Parathyroid adenoma (tissue), 2 donors: ENCODE measurements at regions not wholly inside any gene's neighbourhood (a gene's known extent, or its start where the extent isn't known, plus 50 kb on each side); places are given as distances from the start of the nearest gene placed in this dataset.
"Not testable (repeated sequence)": the region's sequence is repeated elsewhere in the genome, so short reads cannot be mapped to it uniquely, and the experiment has no call there.

Experiments
- H2AFZ ChIP-seq: fragments of 300-600 bp; sonication (generic); one replicate; pipeline ENCODE4 v1.7.0; 2017; ENCODE audit warnings: antibody characterized with exemption, mild to moderate bottlenecking
- H3K27ac ChIP-seq: fragments of 300-600 bp; sonication (generic); one replicate; pipeline ENCODE4 v1.7.0; 2017
- H3K27me3 ChIP-seq: fragments of 300-600 bp; sonication (generic); one replicate; pipeline ENCODE4 v1.7.0; 2017; ENCODE audit warnings: low read length; ENCODE audit not compliant: control insufficient read depth, insufficient read depth
- H3K36me3 ChIP-seq: fragments of 300-600 bp; sonication (generic); one replicate; pipeline ENCODE4 v1.7.0; 2017; ENCODE audit warnings: low read length; ENCODE audit not compliant: control insufficient read depth, insufficient read depth
- H3K4me1 ChIP-seq: fragments of 300-600 bp; sonication (generic); one replicate; pipeline ENCODE4 v1.7.0; 2017; ENCODE audit warnings: control low read depth
- H3K4me2 ChIP-seq: fragments of 300-600 bp; sonication (generic); one replicate; pipeline ENCODE4 v1.7.0; 2017; ENCODE audit warnings: low read length
- H3K4me3 ChIP-seq: fragments of 300-600 bp; sonication (generic); one replicate; pipeline ENCODE4 v1.7.0; 2017; ENCODE audit warnings: low read depth, low read length
- H3K79me2 ChIP-seq: fragments of 300-600 bp; sonication (generic); one replicate; pipeline ENCODE4 v1.7.0; 2017; ENCODE audit warnings: control low read depth
- H3K9ac ChIP-seq: fragments of 300-600 bp; sonication (generic); one replicate; pipeline ENCODE4 v1.7.0; 2017; ENCODE audit warnings: mild to moderate bottlenecking
- H3K9me3 ChIP-seq: fragments of 300-600 bp; sonication (generic); one replicate; pipeline ENCODE4 v1.7.0; 2017; ENCODE audit warnings: low read length; ENCODE audit not compliant: control insufficient read depth
- TF ChIP-seq, protein P1 (sequence below): fragments of 300-600 bp; sonication (generic); IDR thresholded peaks from one replicate; pipeline ENCODE4 v1.7.0; 2017; ENCODE audit warnings: antibody characterized with exemption, mild to moderate bottlenecking
- donor health status: primary hyperparathyroidism.

DNA sequence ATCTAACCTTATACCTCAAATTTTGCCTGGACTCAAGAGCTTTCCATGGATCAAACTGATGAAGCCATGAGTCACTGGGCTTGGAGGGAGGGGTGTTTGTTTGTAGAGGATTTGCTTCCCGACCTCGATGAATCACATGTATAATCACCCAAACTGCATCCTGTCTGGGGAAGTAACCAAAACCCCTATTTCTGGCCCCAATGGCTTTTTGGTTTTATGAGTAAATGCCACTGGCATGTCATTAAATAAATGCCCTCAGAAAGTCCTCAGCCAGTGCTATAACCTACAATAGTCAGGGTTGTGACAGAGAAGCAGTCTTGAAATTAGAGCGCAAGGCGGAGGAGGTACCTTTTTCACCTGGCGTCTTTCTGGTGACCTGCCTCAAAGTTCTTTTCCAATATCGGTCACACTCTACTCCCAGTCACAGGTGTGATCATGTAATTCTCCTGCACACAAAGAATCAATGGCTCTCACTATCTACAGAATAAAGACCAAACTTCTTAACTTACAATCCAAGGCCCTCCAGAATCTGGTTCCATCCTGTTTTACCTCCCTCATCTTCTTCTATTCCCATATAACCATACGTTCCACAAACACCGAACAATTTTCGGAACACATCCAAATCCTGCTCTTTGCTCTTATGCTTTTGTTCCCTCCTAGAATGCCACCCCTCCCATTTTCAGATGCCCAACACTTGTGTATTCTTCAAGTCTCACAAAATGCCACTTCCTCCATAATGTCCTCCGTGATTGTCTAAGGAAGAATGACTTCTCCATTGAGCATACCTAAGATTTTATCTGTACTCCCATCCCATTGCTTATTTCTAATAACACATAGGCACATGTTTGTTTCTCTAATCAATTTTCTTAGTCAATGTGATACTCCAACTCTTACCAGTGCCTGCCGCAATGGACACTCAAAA is 81.3 kb upstream of the BLID start:
- Histone ChIP-seq H3K4me2 (no peak overlapping the region), H3K27me3 (no peaks in the 10 kb centered on the region), H3K79me2 (peaks cover 11% of the 10 kb centered on the region), H3K4me3 (no peak overlapping the region), H3K9ac (no peak overlapping the region), H3K9me3 (no peaks in the 10 kb centered on the region), H3K27ac (no peak overlapping the region), H2AFZ (no peak overlapping the region), H3K4me1 (peaks cover 2% of the 10 kb centered on the region), H3K36me3 (no peaks in the 10 kb centered on the region)
- TF ChIP-seq, protein P1, sequence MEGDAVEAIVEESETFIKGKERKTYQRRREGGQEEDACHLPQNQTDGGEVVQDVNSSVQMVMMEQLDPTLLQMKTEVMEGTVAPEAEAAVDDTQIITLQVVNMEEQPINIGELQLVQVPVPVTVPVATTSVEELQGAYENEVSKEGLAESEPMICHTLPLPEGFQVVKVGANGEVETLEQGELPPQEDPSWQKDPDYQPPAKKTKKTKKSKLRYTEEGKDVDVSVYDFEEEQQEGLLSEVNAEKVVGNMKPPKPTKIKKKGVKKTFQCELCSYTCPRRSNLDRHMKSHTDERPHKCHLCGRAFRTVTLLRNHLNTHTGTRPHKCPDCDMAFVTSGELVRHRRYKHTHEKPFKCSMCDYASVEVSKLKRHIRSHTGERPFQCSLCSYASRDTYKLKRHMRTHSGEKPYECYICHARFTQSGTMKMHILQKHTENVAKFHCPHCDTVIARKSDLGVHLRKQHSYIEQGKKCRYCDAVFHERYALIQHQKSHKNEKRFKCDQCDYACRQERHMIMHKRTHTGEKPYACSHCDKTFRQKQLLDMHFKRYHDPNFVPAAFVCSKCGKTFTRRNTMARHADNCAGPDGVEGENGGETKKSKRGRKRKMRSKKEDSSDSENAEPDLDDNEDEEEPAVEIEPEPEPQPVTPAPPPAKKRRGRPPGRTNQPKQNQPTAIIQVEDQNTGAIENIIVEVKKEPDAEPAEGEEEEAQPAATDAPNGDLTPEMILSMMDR, result no peak

DNA sequence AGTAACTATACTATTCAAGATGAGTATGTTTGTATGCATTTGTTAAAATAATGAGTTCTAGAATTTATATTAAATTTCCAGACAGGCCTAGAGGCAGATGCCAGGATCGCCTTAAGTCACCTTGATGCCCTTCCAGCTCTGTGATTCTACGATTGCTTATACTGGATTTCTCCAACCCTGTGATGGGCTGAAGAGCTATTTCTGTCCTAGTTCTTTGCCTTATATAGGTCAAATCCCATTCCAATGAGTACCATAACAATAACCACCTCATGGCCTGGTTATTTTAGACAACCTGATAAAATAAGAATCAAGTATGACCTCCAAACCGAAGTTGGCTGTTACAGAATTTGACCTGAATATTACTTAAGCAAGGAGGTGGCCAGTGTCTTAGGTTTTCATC is 79.8 kb upstream of the BLID start:
- Histone ChIP-seq H2AFZ (no peak overlapping the region), H3K79me2 (peaks cover 7% of the 10 kb centered on the region), H3K4me2 (no peak overlapping the region), H3K4me1 (no peaks in the 10 kb centered on the region), H3K27me3 (no peaks in the 10 kb centered on the region), H3K36me3 (no peaks in the 10 kb centered on the region), H3K4me3 (no peak overlapping the region), H3K9ac (no peak overlapping the region), H3K9me3 (no peaks in the 10 kb centered on the region), H3K27ac (no peak overlapping the region)
- TF ChIP-seq, protein P1, result no peak

DNA sequence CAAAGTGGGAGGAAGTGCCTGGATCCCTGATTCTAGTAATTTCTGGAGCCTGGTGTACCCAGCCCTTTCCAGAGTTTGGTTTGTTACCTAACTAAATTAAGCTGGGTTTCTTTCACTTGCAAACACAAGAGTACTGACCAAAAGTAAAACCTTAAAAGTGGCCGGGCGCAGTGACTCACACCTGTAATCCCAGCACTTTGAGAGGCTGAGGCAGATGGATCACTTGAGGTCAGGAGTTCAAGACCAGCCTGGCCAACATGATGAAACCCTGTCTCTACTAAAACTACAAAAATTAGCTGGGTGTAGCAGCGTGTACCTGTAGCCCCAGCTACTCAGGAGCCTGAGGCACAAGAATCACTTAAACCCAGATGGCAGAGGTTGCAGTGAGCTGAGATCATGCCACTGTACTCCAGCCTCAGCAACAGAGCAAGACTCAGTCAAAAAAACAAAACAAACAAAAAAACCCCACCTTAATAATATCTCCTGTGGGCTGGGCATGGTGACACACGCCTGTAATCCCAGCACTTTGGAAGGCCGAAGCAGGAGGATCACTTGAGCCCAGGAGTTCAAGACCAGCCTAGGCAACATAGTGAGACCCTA is 78.0 kb upstream of the BLID start:
- H2AFZ ChIP-seq, H3K9me3 ChIP-seq, H3K36me3 ChIP-seq, H3K4me2 ChIP-seq, H3K27ac ChIP-seq, H3K9ac ChIP-seq, H3K27me3 ChIP-seq, H3K79me2 ChIP-seq, H3K4me1 ChIP-seq, H3K4me3 ChIP-seq: not testable (repeated sequence)

DNA sequence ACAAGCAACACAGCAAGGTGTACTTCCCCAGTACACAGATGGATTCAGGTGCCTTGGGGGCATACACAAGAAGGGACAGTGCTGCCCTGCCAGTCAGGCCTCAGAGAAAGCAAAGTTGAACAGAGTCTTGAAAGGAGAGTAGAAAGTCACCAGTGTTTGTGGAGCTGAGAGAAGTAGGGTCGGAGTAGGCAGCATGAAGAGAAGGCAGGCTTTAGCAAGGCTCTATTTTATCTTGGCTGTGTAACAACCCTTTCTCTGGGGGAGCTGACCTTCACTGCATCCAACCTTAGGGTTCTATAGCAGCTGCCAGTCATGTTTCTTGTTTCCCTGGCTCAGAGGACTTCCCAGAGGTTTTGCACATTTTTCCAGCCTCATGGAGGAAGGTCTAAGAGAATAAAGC is 77.4 kb upstream of the BLID start:
- H3K27ac ChIP-seq, result no peak overlapping the region

DNA sequence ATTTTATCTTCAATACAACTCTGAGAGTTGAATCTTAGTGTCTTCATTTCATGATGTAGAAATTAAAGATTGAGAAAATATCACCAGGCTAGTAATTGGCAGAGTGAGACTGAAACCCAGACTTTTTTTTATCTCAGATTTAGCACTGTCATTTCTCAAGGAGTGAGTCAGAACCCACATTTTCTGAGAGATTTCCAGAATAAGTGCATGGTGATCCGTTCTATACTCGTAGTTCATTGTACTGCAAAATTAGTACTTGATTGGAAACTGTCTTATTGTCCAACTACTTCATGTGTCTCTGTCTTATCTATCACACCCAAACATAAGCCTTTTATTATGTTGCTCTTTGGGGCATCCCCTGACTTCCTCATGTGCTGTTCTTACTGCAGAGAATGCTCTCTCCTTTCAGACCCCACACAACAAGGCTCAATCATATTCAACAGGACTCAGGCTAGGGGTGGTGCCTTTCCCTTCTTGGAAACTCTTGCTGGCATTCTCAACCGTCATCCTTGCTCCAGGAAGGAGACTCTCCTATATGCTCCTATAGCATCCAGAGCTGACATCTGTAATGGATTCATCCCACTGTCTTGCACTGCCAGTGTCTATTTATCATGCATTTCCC is 76.7 kb upstream of the BLID start:
- TF ChIP-seq, protein P1, result no peak
- no peak overlapping the region for H2AFZ ChIP-seq
- H3K27ac ChIP-seq, result no peak overlapping the region
- peaks cover 3% of the 10 kb centered on the region for H3K79me2 ChIP-seq
- H3K36me3 ChIP-seq, result no peaks in the 10 kb centered on the region
- no peak overlapping the region for H3K4me2 ChIP-seq
- H3K4me3 ChIP-seq, result no peak overlapping the region
- H3K27me3 ChIP-seq, result no peaks in the 10 kb centered on the region
- H3K9me3 ChIP-seq, result no peaks in the 10 kb centered on the region
- no peak overlapping the region for H3K9ac ChIP-seq
- no peaks in the 10 kb centered on the region for H3K4me1 ChIP-seq

More for the DNA sequence above, 77.4 kb upstream of the BLID start:
- TF ChIP-seq, protein P1, result no peak
- Histone ChIP-seq H3K4me3 (no peak overlapping the region), H3K79me2 (peaks cover 4% of the 10 kb centered on the region), H3K27me3 (no peaks in the 10 kb centered on the region), H3K9ac (no peak overlapping the region), H3K36me3 (no peaks in the 10 kb centered on the region), H3K4me1 (no peaks in the 10 kb centered on the region), H3K4me2 (no peak overlapping the region), H3K9me3 (no peaks in the 10 kb centered on the region), H2AFZ (no peak overlapping the region)
